Omental fat pad (tissue), 3 donors: ENCODE measurements at regions not wholly inside any gene's neighbourhood (a gene's known extent, or its start where the extent isn't known, plus 50 kb on each side); places are given as distances from the start of the nearest gene placed in this dataset.

Source experiments
- ATAC-seq: fragments of 150-250 bp; one replicate; pipeline ENCODE4 v1.9.1; 2016; ENCODE audit warnings: mild to moderate bottlenecking, moderate library complexity; ENCODE audit not compliant: low FRiP score
- DNase-seq: peaks from one replicate; pipeline ENCODE4 v3.0.0-alpha.2; 2019; ENCODE audit warnings: low spot score
- TF ChIP-seq, protein P1 (sequence below), 3 donors: fragments of 450-650 bp; IDR thresholded peaks; one replicate each; pipeline ENCODE4 v1.5.1; 2016 to 2017; ENCODE audit warnings: antibody characterized with exemption in 3 of 3, mild to moderate bottlenecking in 3 of 3, moderate library complexity in 2 of 3

DNA sequence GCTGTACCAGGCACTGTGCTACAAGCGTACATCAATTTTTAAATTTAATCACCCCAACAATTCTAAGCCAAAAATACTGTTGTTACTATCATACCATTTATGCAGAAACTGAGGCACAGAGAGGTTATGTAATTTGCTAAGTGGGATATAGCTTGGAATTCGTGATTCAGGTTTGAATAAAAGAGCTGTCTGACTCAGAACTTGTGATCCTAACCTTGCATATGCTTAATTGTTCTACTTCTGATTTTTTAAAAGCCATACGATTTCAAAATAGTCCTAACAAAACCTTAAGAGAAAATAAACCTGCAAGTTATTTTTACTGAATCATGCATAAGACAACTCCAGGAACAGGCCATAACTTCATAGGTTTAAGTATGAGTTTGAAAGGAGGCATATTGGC lies 498.0 kb upstream of the CFAP20DC start:
- no peak for DNase-seq
- no peak for ATAC-seq
- TF ChIP-seq, protein P1, sequence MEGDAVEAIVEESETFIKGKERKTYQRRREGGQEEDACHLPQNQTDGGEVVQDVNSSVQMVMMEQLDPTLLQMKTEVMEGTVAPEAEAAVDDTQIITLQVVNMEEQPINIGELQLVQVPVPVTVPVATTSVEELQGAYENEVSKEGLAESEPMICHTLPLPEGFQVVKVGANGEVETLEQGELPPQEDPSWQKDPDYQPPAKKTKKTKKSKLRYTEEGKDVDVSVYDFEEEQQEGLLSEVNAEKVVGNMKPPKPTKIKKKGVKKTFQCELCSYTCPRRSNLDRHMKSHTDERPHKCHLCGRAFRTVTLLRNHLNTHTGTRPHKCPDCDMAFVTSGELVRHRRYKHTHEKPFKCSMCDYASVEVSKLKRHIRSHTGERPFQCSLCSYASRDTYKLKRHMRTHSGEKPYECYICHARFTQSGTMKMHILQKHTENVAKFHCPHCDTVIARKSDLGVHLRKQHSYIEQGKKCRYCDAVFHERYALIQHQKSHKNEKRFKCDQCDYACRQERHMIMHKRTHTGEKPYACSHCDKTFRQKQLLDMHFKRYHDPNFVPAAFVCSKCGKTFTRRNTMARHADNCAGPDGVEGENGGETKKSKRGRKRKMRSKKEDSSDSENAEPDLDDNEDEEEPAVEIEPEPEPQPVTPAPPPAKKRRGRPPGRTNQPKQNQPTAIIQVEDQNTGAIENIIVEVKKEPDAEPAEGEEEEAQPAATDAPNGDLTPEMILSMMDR (IDR thresholded peaks at IDR 0.05), result no peak

DNA sequence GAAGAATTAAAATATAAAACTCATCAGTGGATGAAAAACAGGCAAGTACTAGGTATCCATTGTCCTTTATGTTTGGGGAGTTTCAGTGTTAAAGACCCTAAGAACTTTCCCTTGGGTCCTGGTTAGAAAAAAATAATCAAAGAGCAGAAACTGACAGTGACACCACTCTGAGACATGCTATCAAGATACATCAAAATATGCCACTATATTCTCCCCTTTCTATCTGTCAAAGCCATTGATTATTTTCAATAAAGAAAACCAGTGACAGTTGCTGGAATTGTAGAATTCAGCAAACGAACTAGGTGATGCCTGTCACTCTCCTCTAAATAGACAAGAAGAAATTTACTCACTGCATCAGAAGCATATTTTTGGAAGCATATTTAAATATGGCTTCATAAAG lies 496.7 kb upstream of the CFAP20DC start:
- no peak for ATAC-seq
- DNase-seq, result no peak
- TF ChIP-seq, protein P1 (IDR thresholded peaks at IDR 0.05), result no peak

GRCh38 chr3:59545374-59545773 lies 495.5 kb upstream of the CFAP20DC start:
- no peak for DNase-seq
- ATAC-seq, result no peak
- TF ChIP-seq, protein P1 (IDR thresholded peaks at IDR 0.05), result no peak

- TF ChIP-seq, protein P1 (IDR thresholded peaks at IDR 0.05), result no peak
- no peak for DNase-seq
- ATAC-seq, result no peak
These were observed 492.5 kb upstream of the CFAP20DC start for GRCh38 chr3:59542276-59542675.

GRCh38 chr3:59540696-59541095 lies 490.9 kb upstream of the CFAP20DC start:
- ATAC-seq (no peak), DNase-seq (no peak)
- TF ChIP-seq, protein P1 (IDR thresholded peaks at IDR 0.05), result no peak

DNA sequence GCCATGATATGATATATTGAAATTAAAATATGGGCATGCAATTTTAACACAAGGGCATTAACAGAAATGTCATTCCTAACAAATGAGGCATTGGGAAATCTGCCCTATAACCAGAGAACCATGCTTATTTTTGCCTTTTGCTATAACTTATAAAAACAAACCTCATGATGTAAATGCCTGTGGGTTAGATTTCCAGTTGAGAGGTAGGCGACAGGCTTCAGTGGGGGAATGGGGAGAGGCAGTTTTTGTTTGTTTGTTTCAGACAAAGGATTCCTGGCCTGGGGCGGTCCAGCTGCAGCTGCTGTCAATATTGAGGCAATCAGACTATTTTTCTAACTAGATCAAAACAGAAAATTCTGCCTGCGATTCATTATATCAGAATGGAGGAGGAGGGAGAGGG lies 490.4 kb upstream of the CFAP20DC start:
- TF ChIP-seq, protein P1 (IDR thresholded peaks at IDR 0.05), result no peak
- ATAC-seq, result no peak
- no peak for DNase-seq

- TF ChIP-seq, protein P1 (IDR thresholded peaks at IDR 0.05), result no peak
- no peak for DNase-seq
- no peak for ATAC-seq
These were observed 489.1 kb upstream of the CFAP20DC start for GRCh38 chr3:59538753-59539432.
